WTC11 (cell line): ENCODE measurements at regions not wholly inside any gene's neighbourhood (a gene's known extent, or its start where the extent isn't known, plus 50 kb on each side); places are given as distances from the start of the nearest gene placed in this dataset.

Experiments used
- ESRRA ChIP-seq: sonication (generic); formaldehyde crosslinking; IDR thresholded peaks from 2 replicates; pipeline ENCODE4 v1.8.1; 2022; ENCODE audit warnings: mild to moderate bottlenecking, missing genetic modification reagents, borderline replicate concordance
- SMAD3 ChIP-seq: sonication (generic); formaldehyde crosslinking; IDR thresholded peaks from 2 replicates; pipeline ENCODE4 v1.8.0; 2022; ENCODE audit warnings: missing genetic modification reagents, mild to moderate bottlenecking, borderline replicate concordance
- ZBTB21 ChIP-seq: sonication (generic); formaldehyde crosslinking; IDR thresholded peaks from 2 replicates; pipeline ENCODE4 v1.8.1; 2023; ENCODE audit warnings: mild to moderate bottlenecking, missing genetic modification reagents, borderline replicate concordance
- TF ChIP-seq, protein P1 (sequence below): fragments of 200-600 bp; IDR thresholded peaks from 2 replicates; pipeline ENCODE4 v1.8.0; 2022; ENCODE audit warnings: antibody characterized with exemption
- TF ChIP-seq, protein P2 (sequence below): sonication (generic); formaldehyde crosslinking; IDR thresholded peaks from 2 replicates; pipeline ENCODE4 v1.8.1; 2023; ENCODE audit warnings: mild to moderate bottlenecking, missing genetic modification reagents

DNA sequence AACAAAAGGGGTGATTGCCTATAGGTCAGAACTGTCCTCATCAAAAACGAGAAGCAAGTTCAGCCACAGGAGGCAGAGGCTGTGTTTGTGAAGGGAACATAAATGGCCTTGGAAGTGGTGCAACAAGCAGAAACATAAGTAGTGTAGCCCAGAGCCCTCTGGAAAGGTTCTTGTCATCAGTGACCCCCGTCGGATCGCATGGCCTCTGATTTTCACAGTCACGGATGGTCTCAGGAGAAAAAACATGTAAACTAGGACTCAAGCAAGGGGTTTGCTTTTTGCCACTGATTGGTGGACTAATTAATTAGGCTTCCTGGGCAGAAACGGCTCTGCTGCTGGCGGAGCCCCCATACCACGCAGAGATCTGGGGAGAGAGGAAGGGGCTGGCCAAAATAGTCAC is 496.5 kb upstream of the MKI67 start:
- TF ChIP-seq, protein P1, sequence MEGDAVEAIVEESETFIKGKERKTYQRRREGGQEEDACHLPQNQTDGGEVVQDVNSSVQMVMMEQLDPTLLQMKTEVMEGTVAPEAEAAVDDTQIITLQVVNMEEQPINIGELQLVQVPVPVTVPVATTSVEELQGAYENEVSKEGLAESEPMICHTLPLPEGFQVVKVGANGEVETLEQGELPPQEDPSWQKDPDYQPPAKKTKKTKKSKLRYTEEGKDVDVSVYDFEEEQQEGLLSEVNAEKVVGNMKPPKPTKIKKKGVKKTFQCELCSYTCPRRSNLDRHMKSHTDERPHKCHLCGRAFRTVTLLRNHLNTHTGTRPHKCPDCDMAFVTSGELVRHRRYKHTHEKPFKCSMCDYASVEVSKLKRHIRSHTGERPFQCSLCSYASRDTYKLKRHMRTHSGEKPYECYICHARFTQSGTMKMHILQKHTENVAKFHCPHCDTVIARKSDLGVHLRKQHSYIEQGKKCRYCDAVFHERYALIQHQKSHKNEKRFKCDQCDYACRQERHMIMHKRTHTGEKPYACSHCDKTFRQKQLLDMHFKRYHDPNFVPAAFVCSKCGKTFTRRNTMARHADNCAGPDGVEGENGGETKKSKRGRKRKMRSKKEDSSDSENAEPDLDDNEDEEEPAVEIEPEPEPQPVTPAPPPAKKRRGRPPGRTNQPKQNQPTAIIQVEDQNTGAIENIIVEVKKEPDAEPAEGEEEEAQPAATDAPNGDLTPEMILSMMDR, result no peak
- TF ChIP-seq SMAD3 (CRISPR knock-in tag) (no peak), ZBTB21 (no peak), ESRRA (CRISPR knock-in tag) (no peak)
- TF ChIP-seq, protein P2, sequence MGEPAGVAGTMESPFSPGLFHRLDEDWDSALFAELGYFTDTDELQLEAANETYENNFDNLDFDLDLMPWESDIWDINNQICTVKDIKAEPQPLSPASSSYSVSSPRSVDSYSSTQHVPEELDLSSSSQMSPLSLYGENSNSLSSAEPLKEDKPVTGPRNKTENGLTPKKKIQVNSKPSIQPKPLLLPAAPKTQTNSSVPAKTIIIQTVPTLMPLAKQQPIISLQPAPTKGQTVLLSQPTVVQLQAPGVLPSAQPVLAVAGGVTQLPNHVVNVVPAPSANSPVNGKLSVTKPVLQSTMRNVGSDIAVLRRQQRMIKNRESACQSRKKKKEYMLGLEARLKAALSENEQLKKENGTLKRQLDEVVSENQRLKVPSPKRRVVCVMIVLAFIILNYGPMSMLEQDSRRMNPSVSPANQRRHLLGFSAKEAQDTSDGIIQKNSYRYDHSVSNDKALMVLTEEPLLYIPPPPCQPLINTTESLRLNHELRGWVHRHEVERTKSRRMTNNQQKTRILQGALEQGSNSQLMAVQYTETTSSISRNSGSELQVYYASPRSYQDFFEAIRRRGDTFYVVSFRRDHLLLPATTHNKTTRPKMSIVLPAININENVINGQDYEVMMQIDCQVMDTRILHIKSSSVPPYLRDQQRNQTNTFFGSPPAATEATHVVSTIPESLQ, result no peak
